IPS-15b (cell line): ENCODE measurements at regions not wholly inside any gene's neighbourhood (a gene's known extent, or its start where the extent isn't known, plus 50 kb on each side); places are given as distances from the start of the nearest gene placed in this dataset.

Experiments
- H3K27me3 ChIP-seq: one replicate; pipeline ENCODE4 v1.6.1; 2013; ENCODE audit warnings: low read length; ENCODE audit not compliant: control insufficient read depth, insufficient read depth
- H3K36me3 ChIP-seq: one replicate; pipeline ENCODE4 v1.6.1; 2013; ENCODE audit warnings: low read length; ENCODE audit not compliant: control insufficient read depth, insufficient read depth
- H3K4me1 ChIP-seq: one replicate; pipeline ENCODE4 v1.6.1; 2013; ENCODE audit warnings: mild to moderate bottlenecking, low read length; ENCODE audit not compliant: control insufficient read depth, insufficient read depth
- H3K4me3 ChIP-seq: one replicate; pipeline ENCODE4 v1.5.1; 2013; ENCODE audit warnings: low read depth, low read length
- H3K9ac ChIP-seq: one replicate; pipeline ENCODE4 v1.6.1; 2013; ENCODE audit warnings: low read depth, mild to moderate bottlenecking, low read length
- H3K9me3 ChIP-seq: one replicate; pipeline ENCODE4 v1.6.1; 2013; ENCODE audit warnings: mild to moderate bottlenecking, low read length; ENCODE audit not compliant: control insufficient read depth, insufficient read depth

DNA sequence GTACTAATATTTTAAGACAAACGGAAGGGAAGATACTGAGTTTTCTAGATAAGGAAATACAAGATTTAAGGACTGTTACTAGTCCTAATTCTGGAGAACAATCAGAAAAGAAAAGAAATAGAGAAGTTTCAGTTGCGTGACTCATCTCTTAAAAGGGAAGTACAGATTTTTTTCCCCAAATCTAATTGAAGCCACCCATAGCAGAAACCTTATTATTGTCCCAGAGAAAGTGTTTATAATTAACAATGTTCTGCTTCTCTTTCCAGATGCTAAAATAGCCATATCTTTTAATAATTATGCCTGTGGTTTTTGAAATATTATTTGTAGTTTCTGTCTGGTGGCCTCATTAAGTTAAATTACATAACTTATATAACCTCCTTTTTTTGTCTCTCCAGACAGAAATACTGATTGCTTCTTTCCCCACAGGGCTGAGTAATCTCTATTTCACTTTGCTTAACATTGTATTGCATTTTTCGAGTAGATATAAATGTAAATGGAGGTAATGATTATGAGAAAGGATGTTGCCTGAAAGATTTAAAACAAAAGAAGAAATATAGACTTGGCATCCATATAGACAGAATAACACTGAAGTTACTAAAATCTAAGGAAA, 240.7 kb upstream of the MBL2 start:
- no peaks in the 10 kb centered on the region for H3K36me3 ChIP-seq
- no peak overlapping the region for H3K4me3 ChIP-seq
- no peak overlapping the region for H3K9ac ChIP-seq
- no peaks in the 10 kb centered on the region for H3K27me3 ChIP-seq
- H3K4me1 ChIP-seq = no peaks in the 10 kb centered on the region
- H3K9me3 ChIP-seq = no peaks in the 10 kb centered on the region

DNA sequence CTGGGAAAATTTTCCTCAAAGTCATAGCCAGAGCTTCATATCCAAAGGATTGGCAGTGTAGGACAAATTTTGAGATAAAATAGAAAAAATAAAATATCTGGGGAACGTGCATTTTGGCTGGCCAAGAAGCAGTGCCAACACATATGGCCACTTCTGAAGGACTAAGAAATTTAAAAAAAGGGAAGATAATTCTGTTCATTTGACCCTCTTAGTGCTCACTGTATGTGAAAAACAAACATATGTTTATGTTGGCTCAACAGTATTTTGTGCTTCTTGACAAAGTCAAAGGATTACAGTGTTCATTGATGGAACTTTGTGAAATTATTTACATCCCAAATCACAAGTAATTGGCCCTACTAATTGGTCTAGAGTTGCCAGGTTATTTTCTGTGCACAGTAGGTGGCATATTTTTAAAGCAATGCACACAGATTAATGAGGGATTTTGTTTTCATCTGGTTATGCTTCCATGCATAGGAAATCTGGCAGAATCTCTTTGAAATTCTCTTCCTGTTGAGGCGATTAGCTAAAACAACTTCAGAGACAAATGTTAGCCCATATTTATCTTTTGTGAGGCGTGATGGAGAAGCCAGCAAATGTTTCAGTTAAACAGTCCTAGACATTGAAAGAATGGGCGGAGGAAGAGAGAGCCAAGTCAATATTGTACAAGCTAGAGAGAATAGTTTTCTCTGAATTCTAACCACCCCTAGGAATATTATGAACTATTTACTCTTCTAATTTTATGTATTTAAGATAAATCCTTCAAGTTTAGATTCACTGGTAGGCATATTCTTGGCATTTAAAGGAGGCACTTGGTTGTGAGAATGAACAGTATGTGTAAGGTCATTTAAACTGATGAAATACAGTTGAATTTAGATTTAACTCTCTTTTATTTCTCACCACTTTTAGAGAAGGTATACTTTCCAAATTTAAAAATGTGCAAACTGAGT, 237.7 kb upstream of the MBL2 start:
- no peaks in the 10 kb centered on the region for H3K4me1 ChIP-seq
- no peak overlapping the region for H3K4me3 ChIP-seq
- no peaks in the 10 kb centered on the region for H3K36me3 ChIP-seq
- H3K9me3 ChIP-seq = no peaks in the 10 kb centered on the region
- H3K27me3 ChIP-seq = no peaks in the 10 kb centered on the region
- H3K9ac ChIP-seq = no peak overlapping the region

DNA sequence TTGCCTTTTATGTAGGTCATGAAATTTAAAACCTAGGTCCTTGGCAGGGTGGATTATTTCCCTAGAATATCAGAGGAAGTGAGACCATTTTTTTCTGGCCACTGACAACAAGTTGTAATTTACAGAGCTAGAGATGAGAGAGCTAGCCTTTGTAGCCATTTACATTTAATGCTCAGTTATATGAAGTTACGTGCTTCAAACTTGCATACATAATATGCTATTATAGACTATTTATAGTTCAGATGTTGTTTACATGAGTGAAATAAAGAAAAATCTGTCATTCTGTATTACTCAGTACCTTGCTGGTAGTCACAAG, 234.9 kb upstream of the MBL2 start:
- Histone ChIP-seq H3K36me3 (no peaks in the 10 kb centered on the region), H3K4me3 (no peak overlapping the region), H3K27me3 (no peaks in the 10 kb centered on the region), H3K4me1 (no peaks in the 10 kb centered on the region), H3K9me3 (no peaks in the 10 kb centered on the region), H3K9ac (no peak overlapping the region)

DNA sequence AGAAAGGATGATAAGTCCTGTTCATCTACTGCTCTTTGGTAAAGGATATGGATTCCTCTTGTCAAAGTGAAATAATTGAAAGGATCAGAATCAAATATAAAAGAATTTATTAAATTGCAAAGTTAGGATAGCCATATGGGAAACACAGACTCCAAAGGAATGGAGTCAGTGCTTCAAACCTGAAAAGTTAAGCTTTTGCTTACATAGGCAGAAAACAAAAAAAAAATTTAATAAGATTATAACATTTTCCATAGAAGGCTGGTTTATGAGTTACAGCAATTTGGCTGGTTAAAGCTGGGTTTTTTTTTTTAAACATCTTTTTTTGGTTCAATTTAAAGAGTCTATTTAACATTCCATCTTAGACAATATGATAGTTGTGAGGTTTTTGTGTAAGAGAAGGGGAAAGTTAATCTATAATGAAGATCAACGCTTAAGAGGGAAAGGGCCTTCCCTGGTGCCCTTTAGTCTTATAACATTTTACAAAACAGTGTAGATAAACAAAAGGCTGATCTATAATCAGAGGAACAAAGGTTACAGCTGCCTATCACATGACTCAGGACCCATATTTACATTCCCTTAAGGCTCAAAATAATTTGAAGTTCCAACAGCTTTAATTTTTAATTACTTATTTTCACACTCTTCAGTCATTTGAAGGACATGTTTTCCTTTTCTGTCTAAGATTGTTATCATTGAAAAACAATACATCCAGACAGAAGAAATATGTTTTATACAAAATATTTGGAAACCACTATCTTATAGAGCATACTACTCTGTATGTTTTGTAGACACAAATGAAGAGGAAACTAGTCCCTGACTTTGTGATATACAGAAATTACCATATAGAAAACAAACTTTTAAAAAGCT, 234.3 kb upstream of the MBL2 start:
- no peaks in the 10 kb centered on the region for H3K9me3 ChIP-seq
- H3K4me3 ChIP-seq = no peak overlapping the region
- H3K27me3 ChIP-seq = no peaks in the 10 kb centered on the region
- H3K4me1 ChIP-seq = no peaks in the 10 kb centered on the region
- H3K36me3 ChIP-seq = no peaks in the 10 kb centered on the region
- no peak overlapping the region for H3K9ac ChIP-seq

DNA sequence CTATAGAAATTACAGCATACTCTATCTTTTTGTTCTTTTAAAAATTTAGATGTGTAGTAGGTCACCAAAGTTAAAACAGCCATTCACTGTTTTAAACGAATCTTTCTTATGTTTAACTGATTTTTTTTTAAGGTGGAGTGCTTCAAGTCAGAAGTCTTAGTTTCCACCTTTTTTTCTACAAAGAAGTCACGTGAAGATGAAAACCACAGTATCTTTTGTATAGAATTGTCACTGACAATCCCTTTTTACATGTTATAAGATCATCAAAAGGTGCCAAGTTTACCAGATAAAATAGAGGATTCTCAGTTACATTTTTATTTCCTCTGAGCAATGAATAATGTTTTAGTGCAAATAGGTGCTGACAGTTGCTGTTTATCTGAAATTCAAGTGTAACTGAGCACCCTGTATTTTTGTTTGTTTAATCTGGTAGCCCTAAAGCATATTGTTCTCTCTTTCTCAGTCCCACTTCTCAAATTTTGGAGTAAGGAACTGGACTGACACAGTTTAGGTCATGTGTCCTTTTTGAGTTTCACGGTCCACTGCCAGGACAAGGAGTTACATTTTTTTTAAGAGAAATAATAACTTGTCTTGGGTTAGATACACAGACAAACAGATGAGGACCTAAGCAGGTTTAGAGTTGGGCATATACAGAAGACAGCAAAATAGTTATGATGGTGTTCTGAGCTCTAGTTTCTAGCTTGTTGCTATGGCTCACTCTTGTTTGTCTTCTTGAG, 233.2 kb upstream of the MBL2 start:
- Histone ChIP-seq H3K9ac (no peak overlapping the region), H3K36me3 (no peaks in the 10 kb centered on the region), H3K9me3 (no peaks in the 10 kb centered on the region), H3K4me3 (no peak overlapping the region), H3K4me1 (no peaks in the 10 kb centered on the region), H3K27me3 (no peaks in the 10 kb centered on the region)

DNA sequence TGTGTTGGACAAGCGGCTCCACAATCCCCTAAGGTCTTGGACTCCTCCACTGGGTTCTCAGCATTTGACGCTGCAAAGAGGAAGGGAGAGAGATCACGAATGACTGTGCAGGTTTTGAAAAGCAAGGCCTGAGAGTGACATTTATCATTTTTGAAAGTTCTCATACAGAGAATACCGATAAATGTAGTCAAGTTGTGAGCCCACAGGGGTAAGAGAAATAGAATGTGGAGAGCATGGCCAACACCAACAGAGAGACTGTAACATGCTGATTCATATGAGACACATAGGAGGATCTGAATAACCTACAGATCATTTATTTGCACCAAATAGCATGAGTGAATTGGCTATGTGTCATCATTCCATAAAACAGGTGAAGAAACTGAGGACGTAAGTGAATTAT, 230.5 kb upstream of the MBL2 start:
- Histone ChIP-seq H3K9me3 (no peaks in the 10 kb centered on the region), H3K9ac (no peak overlapping the region), H3K4me1 (peaks cover 2% of the 10 kb centered on the region), H3K36me3 (no peaks in the 10 kb centered on the region), H3K4me3 (no peak overlapping the region), H3K27me3 (no peaks in the 10 kb centered on the region)

DNA sequence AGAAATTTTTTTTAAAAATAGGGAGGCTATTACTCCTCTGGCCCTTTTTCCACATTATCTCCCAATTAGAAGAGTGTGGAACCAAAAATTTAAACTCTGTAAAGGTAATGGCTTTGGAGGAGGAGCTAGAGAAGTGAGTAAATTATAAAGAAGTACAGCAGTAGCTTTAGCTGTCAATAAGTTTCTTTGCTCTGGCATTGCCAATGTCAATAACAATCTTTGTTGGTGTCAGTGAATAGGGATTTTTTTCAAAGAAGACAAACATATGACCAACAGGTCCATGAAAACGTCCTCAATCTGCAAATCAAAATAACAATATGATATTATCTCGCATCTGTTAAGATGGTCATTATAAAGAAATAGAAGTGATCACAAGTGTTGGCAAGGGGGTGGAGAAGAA, 227.1 kb upstream of the MBL2 start:
- Histone ChIP-seq H3K4me1 (peaks cover 2% of the 10 kb centered on the region), H3K4me3 (no peak overlapping the region), H3K36me3 (no peaks in the 10 kb centered on the region)

DNA sequence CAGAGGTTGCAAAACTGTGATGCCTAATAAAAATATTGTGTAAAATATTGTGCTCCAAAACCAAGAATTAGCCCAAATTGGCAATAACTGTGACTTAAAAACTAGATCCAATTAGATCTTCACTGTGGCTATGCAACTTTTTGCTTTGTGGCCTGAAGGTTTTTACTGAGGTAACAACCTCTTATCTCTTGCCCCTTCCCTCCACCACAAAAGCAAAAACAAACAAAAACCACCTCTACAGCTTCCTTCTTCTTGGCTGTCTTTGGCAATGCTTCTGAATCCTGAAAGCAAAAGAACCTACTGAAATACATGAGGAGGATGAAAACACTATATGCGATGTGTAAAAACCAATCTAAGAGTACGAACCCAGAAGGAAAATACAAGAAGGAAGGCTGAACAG, 226.7 kb upstream of the MBL2 start:
- H3K4me3 ChIP-seq = no peak overlapping the region
- H3K27me3 ChIP-seq = no peaks in the 10 kb centered on the region
- H3K36me3 ChIP-seq = no peaks in the 10 kb centered on the region
- peaks cover 2% of the 10 kb centered on the region for H3K4me1 ChIP-seq
- H3K9me3 ChIP-seq = no peaks in the 10 kb centered on the region
- no peak overlapping the region for H3K9ac ChIP-seq

More for the DNA sequence above, 227.1 kb upstream of the MBL2 start:
- H3K27me3 ChIP-seq = no peaks in the 10 kb centered on the region
- no peak overlapping the region for H3K9ac ChIP-seq
- no peaks in the 10 kb centered on the region for H3K9me3 ChIP-seq

DNA sequence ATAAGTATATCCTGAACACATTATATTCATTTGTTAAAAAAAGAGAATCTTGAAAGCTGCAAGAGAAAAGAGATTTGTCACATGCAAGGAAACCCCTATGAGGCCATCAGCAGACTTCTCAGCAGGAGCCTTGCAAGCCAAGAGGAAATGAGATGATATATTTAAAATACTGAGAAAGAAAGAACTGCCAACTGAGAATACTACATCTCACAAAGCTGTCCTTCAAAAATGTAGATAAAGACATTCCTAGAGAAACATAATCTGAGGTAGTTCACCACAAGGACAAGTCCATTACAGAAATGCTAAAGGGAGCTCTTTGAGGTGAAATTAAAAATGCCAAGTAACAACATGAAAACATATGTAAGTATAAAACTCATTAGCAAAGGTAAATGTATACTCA, 224.4 kb upstream of the MBL2 start:
- H3K36me3 ChIP-seq = no peaks in the 10 kb centered on the region
- H3K4me3 ChIP-seq = no peak overlapping the region
- no peaks in the 10 kb centered on the region for H3K9me3 ChIP-seq
- H3K4me1 ChIP-seq = peaks cover 2% of the 10 kb centered on the region
- no peak overlapping the region for H3K9ac ChIP-seq
- H3K27me3 ChIP-seq = no peaks in the 10 kb centered on the region

DNA sequence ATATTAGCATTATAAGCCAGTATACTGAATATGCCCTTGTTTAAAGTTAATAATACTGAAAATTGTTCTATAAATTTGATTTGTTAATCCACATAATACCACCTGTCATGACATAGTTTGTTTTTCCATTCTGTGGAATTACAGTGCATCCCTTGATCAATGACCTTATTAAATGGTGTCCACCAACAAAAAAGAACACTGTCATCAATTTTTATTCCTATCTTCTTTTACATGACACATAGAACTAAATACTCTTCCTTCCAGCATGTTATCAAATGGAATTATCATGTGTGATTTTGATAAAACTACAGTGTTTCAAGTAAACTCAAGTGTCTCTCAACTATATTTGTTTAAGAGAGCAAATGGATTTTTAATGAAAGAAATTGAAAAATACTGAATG, 221.8 kb upstream of the MBL2 start:
- Histone ChIP-seq H3K4me1 (no peaks in the 10 kb centered on the region), H3K4me3 (no peak overlapping the region), H3K9me3 (no peaks in the 10 kb centered on the region), H3K36me3 (no peaks in the 10 kb centered on the region), H3K9ac (no peak overlapping the region), H3K27me3 (no peaks in the 10 kb centered on the region)

DNA sequence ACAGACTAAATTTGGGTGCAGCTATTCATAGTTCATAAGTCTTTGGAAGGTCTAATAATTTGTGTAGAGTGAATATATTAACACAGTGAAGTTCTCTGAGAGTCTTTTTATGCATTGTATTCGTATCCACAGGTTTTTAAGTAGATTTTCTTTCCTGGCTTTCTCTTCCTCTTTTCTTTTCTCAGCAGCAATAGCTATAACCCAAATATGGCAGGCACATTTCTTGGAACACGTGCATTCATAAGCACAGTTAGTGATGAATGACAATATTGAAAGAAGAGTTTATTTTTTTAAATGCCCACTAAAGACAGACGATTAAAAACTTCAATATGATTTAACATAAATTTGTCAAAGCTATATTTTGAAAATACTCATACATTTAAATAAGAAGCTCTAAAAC, 220.5 kb upstream of the MBL2 start:
- H3K4me3 ChIP-seq = no peak overlapping the region
- no peaks in the 10 kb centered on the region for H3K27me3 ChIP-seq
- H3K9ac ChIP-seq = no peak overlapping the region
- no peaks in the 10 kb centered on the region for H3K9me3 ChIP-seq
- H3K36me3 ChIP-seq = no peaks in the 10 kb centered on the region
- no peaks in the 10 kb centered on the region for H3K4me1 ChIP-seq
